LNCAP (cell line): ENCODE measurements at regions not wholly inside any gene's neighbourhood (a gene's known extent, or its start where the extent isn't known, plus 50 kb on each side); places are given as distances from the start of the nearest gene placed in this dataset.

Experiments used
- CTCF ChIP-seq: fragments of 450-650 bp; IDR thresholded peaks from 2 replicates; pipeline ENCODE4 v1.5.1; 2017; ENCODE audit warnings: mild to moderate bottlenecking

DNA sequence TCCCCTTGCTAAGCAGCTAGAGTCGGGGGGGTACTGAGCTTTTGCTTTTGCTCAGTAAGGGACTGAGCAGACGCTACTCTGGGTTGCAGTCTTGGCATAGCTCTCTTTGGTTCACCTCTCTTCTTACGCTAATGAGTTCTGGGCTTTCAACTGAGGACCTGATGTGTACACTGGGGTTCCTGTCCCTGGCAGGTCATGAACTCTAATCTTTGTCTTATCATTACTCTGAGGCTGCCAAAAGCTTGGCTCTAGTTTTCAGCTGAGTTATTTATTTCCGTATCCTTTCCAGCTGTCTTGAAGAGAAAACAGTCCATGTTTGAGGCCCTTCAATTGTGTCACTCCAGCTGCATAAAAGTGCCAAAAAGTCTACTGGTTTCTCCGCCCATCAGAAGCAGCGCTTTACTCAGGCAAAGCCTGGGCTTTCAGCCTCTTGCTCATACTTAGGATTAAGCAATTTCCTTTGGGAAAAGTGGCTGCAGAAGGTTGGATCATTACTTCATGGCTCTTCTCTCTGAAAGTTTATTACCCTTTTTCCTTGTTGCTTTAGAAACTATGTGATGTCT is 121.0 kb upstream of the STOX2 start:
- TF ChIP-seq CTCF = no peak

- no peak for TF ChIP-seq CTCF
Observed at GRCh38 chr4:183788308-183788905, 116.7 kb upstream of the STOX2 start.

DNA sequence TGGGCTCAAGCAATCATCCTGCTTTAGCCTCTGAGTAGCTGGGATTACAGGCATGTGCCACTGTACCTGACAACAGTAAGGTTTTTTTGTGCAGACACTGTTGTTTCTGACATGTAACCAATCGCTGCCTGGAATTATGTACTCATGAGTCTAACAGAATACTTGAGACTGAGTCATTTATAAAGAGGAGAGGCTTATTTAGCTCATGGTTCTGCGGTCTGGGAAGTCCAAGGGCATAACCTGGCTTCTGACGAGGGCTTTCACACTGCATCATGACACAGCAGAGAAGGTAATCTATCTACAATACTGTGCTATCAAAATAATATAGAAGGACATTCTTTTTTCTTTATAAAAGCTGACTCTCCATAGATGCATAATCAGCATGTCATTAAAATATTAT is 115.5 kb upstream of the STOX2 start:
- TF ChIP-seq CTCF = no peak

GRCh38 chr4:183790661-183791060 is 114.4 kb upstream of the STOX2 start:
- TF ChIP-seq CTCF = no peak

DNA sequence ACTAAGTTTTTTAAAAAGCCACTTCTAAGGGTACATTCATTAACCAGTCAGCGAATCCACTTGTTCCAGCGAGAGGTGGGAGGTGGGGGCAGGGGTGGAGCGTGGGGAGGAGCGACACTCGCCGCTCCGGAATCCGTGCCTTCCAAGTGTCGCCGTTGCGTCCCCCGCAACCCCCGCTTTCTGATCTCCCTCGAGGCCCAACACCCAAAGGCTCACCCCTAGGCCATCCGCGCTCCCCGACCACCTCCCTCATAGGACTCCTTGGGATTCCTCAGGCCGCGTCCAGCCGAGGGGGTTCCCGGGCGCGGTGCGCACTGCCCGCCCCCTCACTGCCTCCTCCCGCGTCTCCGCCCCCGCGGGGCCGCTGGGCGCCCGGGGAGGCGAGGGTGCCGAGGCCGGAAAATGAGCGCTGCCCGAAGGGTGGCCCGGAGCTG is 108.1 kb upstream of the STOX2 start:
- no peak for TF ChIP-seq CTCF

- no peak for TF ChIP-seq CTCF
Observed at GRCh38 chr4:183797445-183798300, 107.4 kb upstream of the STOX2 start.

- no peak for TF ChIP-seq CTCF
Observed at GRCh38 chr4:183798301-183799253, 106.5 kb upstream of the STOX2 start.
